ENCODE measurements at regions not wholly inside any gene's neighbourhood (a gene's known extent, or its start where the extent isn't known, plus 50 kb on each side); places are given as distances from the start of the nearest gene placed in this dataset.

DNA sequence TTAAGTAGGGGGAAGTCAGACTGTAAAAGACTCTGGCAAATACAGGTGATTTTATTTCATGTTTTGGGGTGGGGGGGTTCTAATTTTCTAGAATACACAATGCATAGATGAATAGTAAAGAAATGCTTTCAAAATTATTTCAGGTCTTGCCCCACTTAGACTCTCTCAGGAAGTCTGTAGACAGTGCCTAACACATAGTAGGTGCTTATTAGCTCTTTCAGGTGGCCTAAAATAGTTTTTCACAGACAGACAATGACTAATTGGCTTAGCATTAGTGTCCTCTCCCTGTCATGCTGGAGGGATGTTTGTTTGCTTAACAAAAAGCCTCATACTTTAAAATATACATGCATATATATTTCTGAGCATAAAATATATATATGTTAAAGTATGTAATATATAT lies 366.0 kb downstream of the SOX9 start (continued):
- TF ChIP-seq REST (IDR thresholded peaks at IDR 0.05; ENCODE audit: unreplicated experiment) (no peak), JUNB (IDR thresholded peaks at IDR 0.05; ENCODE audit: unreplicated experiment) (no peak), STAT1 (IDR thresholded peaks at IDR 0.05; ENCODE audit: unreplicated experiment) (no peak), EZH2 (IDR thresholded peaks at IDR 0.05; ENCODE audit: low read depth, unreplicated experiment) (no peak)
- TF ChIP-seq, protein P1, sequence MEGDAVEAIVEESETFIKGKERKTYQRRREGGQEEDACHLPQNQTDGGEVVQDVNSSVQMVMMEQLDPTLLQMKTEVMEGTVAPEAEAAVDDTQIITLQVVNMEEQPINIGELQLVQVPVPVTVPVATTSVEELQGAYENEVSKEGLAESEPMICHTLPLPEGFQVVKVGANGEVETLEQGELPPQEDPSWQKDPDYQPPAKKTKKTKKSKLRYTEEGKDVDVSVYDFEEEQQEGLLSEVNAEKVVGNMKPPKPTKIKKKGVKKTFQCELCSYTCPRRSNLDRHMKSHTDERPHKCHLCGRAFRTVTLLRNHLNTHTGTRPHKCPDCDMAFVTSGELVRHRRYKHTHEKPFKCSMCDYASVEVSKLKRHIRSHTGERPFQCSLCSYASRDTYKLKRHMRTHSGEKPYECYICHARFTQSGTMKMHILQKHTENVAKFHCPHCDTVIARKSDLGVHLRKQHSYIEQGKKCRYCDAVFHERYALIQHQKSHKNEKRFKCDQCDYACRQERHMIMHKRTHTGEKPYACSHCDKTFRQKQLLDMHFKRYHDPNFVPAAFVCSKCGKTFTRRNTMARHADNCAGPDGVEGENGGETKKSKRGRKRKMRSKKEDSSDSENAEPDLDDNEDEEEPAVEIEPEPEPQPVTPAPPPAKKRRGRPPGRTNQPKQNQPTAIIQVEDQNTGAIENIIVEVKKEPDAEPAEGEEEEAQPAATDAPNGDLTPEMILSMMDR (conservative IDR thresholded peaks at IDR 0.05; ENCODE audit: low read depth in 2 of 2), result no peak

- Histone ChIP-seq H3K4me3 (no peak overlapping the region), H3F3A (replicated peaks; ENCODE audit: low read depth) (no peaks in the 10 kb centered on the region), H4K20me1 (replicated peaks; ENCODE audit: insufficient read depth) (no peaks in the 10 kb centered on the region), H3K4me2 (no peak overlapping the region), H3K27me3 (ENCODE audit: insufficient read depth) (no peaks in the 10 kb centered on the region), H3K9me2 (ENCODE audit: insufficient read depth) (peaks cover 2% of the 10 kb centered on the region; the same call in 1 of the 2 replicates), H3K4me1 (ENCODE audit: insufficient read depth) (no peaks in the 10 kb centered on the region), H3K79me2 (replicated peaks; ENCODE audit: insufficient read depth) (no peaks in the 10 kb centered on the region), H2AFZ (no peak overlapping the region), H3K36me3 (ENCODE audit: insufficient read depth) (no peaks in the 10 kb centered on the region), H3K27ac (ENCODE audit: low read depth) (no peak overlapping the region)
- peaks cover 8% of the 10 kb centered on the region; the same call in 1 of the 3 replicates for H3K9me3 Mint-ChIP-seq
- peaks cover 4% of the 10 kb centered on the region; the same call in 2 of the 3 replicates for H3K36me3 Mint-ChIP-seq (ENCODE audit: low read depth)
- no peak overlapping the region for H3K4me3 Mint-ChIP-seq
- no peak for TF ChIP-seq NANOG (IDR thresholded peaks at IDR 0.05; ENCODE audit: borderline replicate concordance)
- TF ChIP-seq JUNB (IDR thresholded peaks at IDR 0.05; ENCODE audit: unreplicated experiment), result no peak
- TF ChIP-seq, protein P2, sequence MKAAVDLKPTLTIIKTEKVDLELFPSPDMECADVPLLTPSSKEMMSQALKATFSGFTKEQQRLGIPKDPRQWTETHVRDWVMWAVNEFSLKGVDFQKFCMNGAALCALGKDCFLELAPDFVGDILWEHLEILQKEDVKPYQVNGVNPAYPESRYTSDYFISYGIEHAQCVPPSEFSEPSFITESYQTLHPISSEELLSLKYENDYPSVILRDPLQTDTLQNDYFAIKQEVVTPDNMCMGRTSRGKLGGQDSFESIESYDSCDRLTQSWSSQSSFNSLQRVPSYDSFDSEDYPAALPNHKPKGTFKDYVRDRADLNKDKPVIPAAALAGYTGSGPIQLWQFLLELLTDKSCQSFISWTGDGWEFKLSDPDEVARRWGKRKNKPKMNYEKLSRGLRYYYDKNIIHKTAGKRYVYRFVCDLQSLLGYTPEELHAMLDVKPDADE (IDR thresholded peaks at IDR 0.05), result no peak
- TF ChIP-seq CREB1 (CRISPR knock-in tag; IDR thresholded peaks at IDR 0.05; ENCODE audit: low read depth), result no peak
- TF ChIP-seq, protein P3, sequence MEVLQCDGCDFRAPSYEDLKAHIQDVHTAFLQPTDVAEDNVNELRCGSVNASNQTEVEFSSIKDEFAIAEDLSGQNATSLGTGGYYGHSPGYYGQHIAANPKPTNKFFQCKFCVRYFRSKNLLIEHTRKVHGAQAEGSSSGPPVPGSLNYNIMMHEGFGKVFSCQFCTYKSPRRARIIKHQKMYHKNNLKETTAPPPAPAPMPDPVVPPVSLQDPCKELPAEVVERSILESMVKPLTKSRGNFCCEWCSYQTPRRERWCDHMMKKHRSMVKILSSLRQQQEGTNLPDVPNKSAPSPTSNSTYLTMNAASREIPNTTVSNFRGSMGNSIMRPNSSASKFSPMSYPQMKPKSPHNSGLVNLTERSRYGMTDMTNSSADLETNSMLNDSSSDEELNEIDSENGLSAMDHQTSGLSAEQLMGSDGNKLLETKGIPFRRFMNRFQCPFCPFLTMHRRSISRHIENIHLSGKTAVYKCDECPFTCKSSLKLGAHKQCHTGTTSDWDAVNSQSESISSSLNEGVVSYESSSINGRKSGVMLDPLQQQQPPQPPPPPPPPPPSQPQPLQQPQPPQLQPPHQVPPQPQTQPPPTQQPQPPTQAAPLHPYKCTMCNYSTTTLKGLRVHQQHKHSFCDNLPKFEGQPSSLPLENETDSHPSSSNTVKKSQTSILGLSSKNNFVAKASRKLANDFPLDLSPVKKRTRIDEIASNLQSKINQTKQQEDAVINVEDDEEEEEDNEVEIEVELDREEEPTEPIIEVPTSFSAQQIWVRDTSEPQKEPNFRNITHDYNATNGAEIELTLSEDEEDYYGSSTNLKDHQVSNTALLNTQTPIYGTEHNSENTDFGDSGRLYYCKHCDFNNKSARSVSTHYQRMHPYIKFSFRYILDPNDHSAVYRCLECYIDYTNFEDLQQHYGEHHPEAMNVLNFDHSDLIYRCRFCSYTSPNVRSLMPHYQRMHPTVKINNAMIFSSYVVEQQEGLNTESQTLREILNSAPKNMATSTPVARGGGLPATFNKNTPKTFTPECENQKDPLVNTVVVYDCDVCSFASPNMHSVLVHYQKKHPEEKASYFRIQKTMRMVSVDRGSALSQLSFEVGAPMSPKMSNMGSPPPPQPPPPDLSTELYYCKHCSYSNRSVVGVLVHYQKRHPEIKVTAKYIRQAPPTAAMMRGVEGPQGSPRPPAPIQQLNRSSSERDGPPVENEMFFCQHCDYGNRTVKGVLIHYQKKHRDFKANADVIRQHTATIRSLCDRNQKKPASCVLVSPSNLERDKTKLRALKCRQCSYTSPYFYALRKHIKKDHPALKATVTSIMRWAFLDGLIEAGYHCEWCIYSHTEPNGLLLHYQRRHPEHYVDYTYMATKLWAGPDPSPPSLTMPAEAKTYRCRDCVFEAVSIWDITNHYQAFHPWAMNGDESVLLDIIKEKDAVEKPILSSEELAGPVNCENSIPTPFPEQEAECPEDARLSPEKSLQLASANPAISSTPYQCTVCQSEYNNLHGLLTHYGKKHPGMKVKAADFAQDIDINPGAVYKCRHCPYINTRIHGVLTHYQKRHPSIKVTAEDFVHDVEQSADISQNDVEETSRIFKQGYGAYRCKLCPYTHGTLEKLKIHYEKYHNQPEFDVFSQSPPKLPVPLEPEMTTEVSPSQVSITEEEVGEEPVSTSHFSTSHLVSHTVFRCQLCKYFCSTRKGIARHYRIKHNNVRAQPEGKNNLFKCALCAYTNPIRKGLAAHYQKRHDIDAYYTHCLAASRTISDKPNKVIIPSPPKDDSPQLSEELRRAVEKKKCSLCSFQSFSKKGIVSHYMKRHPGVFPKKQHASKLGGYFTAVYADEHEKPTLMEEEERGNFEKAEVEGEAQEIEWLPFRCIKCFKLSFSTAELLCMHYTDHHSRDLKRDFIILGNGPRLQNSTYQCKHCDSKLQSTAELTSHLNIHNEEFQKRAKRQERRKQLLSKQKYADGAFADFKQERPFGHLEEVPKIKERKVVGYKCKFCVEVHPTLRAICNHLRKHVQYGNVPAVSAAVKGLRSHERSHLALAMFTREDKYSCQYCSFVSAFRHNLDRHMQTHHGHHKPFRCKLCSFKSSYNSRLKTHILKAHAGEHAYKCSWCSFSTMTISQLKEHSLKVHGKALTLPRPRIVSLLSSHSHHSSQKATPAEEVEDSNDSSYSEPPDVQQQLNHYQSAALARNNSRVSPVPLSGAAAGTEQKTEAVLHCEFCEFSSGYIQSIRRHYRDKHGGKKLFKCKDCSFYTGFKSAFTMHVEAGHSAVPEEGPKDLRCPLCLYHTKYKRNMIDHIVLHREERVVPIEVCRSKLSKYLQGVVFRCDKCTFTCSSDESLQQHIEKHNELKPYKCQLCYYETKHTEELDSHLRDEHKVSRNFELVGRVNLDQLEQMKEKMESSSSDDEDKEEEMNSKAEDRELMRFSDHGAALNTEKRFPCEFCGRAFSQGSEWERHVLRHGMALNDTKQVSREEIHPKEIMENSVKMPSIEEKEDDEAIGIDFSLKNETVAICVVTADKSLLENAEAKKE (CRISPR knock-in tag; IDR thresholded peaks at IDR 0.05), result no peak
- no peak for TF ChIP-seq EZH2 (IDR thresholded peaks at IDR 0.05; ENCODE audit: low read depth, unreplicated experiment)
- TF ChIP-seq EZH2phosphoT487 (IDR thresholded peaks at IDR 0.05; ENCODE audit: unreplicated experiment), result no peak
- TF ChIP-seq ZNF114 (CRISPR knock-in tag; IDR thresholded peaks at IDR 0.05), result no peak
- ATAC-seq (no peak), DNase-seq (ENCODE audit: low spot score) (no peak)
- no peak overlapping the region for H3K27ac Mint-ChIP-seq
- peaks cover 20% of the 10 kb centered on the region for H3K4me1 Mint-ChIP-seq
- peaks cover 5% of the 10 kb centered on the region for H3K27me3 Mint-ChIP-seq (ENCODE audit: insufficient read depth, low read depth, poor library complexity)
Measured at GRCh38 chr17:72487731-72488494, 367.1 kb downstream of the SOX9 start.

Measured in GM23338 (cell line).